H9 (cell line): ENCODE measurements at regions not wholly inside any gene's neighbourhood (a gene's known extent, or its start where the extent isn't known, plus 50 kb on each side); places are given as distances from the start of the nearest gene placed in this dataset.

Experiments used
- DNase-seq: peaks from one replicate; pipeline ENCODE4 v3.0.0-alpha.2; 2017
- H2AFZ ChIP-seq: one replicate; pipeline ENCODE4 v1.6.1; 2013; ENCODE audit warnings: mild to moderate bottlenecking, low read length, control low read depth, moderate library complexity
- H2AK5ac ChIP-seq: 2 replicates; pipeline ENCODE4 v1.6.1; 2013; ENCODE audit warnings: low read length, control low read depth, mixed read lengths; ENCODE audit not compliant: insufficient read length
- H2BK120ac ChIP-seq: one replicate; pipeline ENCODE4 v1.6.1; 2013; ENCODE audit warnings: low read depth, mild to moderate bottlenecking, low read length, control low read depth, inconsistent platforms; ENCODE audit not compliant: poor library complexity, severe bottlenecking
- H2BK12ac ChIP-seq: 2 replicates; pipeline ENCODE4 v1.6.1; 2013; ENCODE audit warnings: low read length, control low read depth, mixed read lengths, low read depth; ENCODE audit not compliant: insufficient read length
- H2BK15ac ChIP-seq: 2 replicates; pipeline ENCODE4 v1.6.1; 2013; ENCODE audit warnings: low read depth, low read length, control low read depth
- H2BK20ac ChIP-seq: one replicate; pipeline ENCODE4 v1.6.1; 2013; ENCODE audit warnings: low read depth, mild to moderate bottlenecking, low read length, control low read depth, inconsistent platforms; ENCODE audit not compliant: poor library complexity, severe bottlenecking
- H2BK5ac ChIP-seq: 2 replicates; pipeline ENCODE4 v1.6.1; 2013; ENCODE audit warnings: low read length, control low read depth, mixed read lengths; ENCODE audit not compliant: insufficient read length
- H3K14ac ChIP-seq: 2 replicates; pipeline ENCODE4 v1.6.1; 2013; ENCODE audit warnings: low read length, control low read depth; ENCODE audit not compliant: insufficient read depth
- H3K18ac ChIP-seq: 2 replicates; pipeline ENCODE4 v1.6.1; 2013; ENCODE audit warnings: low read depth, mild to moderate bottlenecking, mixed read lengths, low read length, control low read depth; ENCODE audit not compliant: insufficient read length
- H3K23ac ChIP-seq: 2 replicates; pipeline ENCODE4 v1.6.1; 2013; ENCODE audit warnings: low read length, control low read depth, mixed read lengths, low read depth; ENCODE audit not compliant: insufficient read length
- H3K23me2 ChIP-seq: 2 replicates; pipeline ENCODE4 v1.6.1; 2013; ENCODE audit warnings: low read depth, mild to moderate bottlenecking, mixed read lengths, low read length, control low read depth; ENCODE audit not compliant: insufficient read length, poor library complexity, severe bottlenecking
- H3K27ac ChIP-seq: 2 replicates; pipeline ENCODE4 v1.5.1; 2013; ENCODE audit warnings: low read length, control low read depth, mixed read lengths, low read depth; ENCODE audit not compliant: insufficient read length
- H3K27me3 ChIP-seq: 2 replicates; pipeline ENCODE4 v1.6.1; 2013; ENCODE audit warnings: low read length, control low read depth, inconsistent platforms; ENCODE audit not compliant: insufficient read depth
- H3K4ac ChIP-seq: 2 replicates; pipeline ENCODE4 v1.6.1; 2013; ENCODE audit warnings: low read depth, mild to moderate bottlenecking, control low read depth, inconsistent platforms, low read length, moderate library complexity
- H3K4me1 ChIP-seq: 2 replicates; pipeline ENCODE4 v1.6.1; 2013; ENCODE audit warnings: low read length, control low read depth, inconsistent platforms; ENCODE audit not compliant: insufficient read depth
- H3K4me2 ChIP-seq: 2 replicates; pipeline ENCODE4 v1.6.1; 2013; ENCODE audit warnings: low read length, control low read depth, mixed read lengths; ENCODE audit not compliant: insufficient read length, insufficient read depth
- H3K56ac ChIP-seq: 2 replicates; pipeline ENCODE4 v1.6.1; 2013; ENCODE audit warnings: low read depth, mild to moderate bottlenecking, mixed read lengths, low read length, control low read depth; ENCODE audit not compliant: insufficient read length
- H3K79me1 ChIP-seq: 2 replicates; pipeline ENCODE4 v1.6.1; 2013; ENCODE audit warnings: low read depth, mild to moderate bottlenecking, moderate library complexity, low read length, control low read depth, inconsistent platforms; ENCODE audit not compliant: insufficient read depth, poor library complexity, severe bottlenecking
- H3K79me2 ChIP-seq: 2 replicates; pipeline ENCODE4 v1.6.1; 2013; ENCODE audit warnings: low read length, control low read depth, inconsistent platforms; ENCODE audit not compliant: insufficient read depth
- H3K9ac ChIP-seq: 2 replicates; pipeline ENCODE4 v1.6.1; 2013; ENCODE audit warnings: low read length, control low read depth, mixed read lengths; ENCODE audit not compliant: insufficient read length; ENCODE audit errors: extremely low read depth
- H3K9me3 ChIP-seq: one replicate; pipeline ENCODE4 v1.6.1; 2013; ENCODE audit warnings: low read depth, low read length, inconsistent platforms; ENCODE audit not compliant: control insufficient read depth
- H3T11ph ChIP-seq: one replicate; pipeline ENCODE4 v1.6.1; 2013; ENCODE audit warnings: mild to moderate bottlenecking, low read length, control low read depth, inconsistent platforms
- H4K20me1 ChIP-seq: one replicate; pipeline ENCODE4 v1.6.1; 2013; ENCODE audit not compliant: control insufficient read depth, insufficient read length, insufficient read depth
- H4K5ac ChIP-seq: 2 replicates; pipeline ENCODE4 v1.6.1; 2013; ENCODE audit warnings: low read depth, mild to moderate bottlenecking, mixed read lengths, low read length, control low read depth; ENCODE audit not compliant: insufficient read length
- H4K8ac ChIP-seq: replicated peaks from 2 replicates; pipeline ENCODE4 v1.6.1; 2013; ENCODE audit warnings: low read length, control low read depth, mixed read lengths, low read depth; ENCODE audit not compliant: insufficient read length
- H4K91ac ChIP-seq: 2 replicates; pipeline ENCODE4 v1.6.1; 2013; ENCODE audit warnings: low read depth, mild to moderate bottlenecking, moderate library complexity, mixed read lengths, low read length, control low read depth; ENCODE audit not compliant: insufficient read length
- H3K27ac Mint-ChIP-seq, 3 experiments: 2 replicates in 2 of 3; 3 replicates in 1 of 3; pipeline ENCODE4 v1.8.0; 2020 to 2021; ENCODE audit warnings: mixed read lengths in 3 of 3, mild to moderate bottlenecking in 1 of 3, moderate library complexity in 1 of 3
- H3K27me3 Mint-ChIP-seq: 2 replicates; pipeline ENCODE4 v1.8.0; 2021; ENCODE audit warnings: low read depth, mild to moderate bottlenecking, moderate library complexity, mixed read lengths
- H3K36me3 Mint-ChIP-seq, 3 experiments: 2 replicates in 2 of 3; 3 replicates in 1 of 3; pipeline ENCODE4 v1.8.0; 2020 to 2021; ENCODE audit warnings: low read depth in 3 of 3, mixed read lengths in 3 of 3; ENCODE audit not compliant: insufficient read depth in 1 of 3
- H3K4me1 Mint-ChIP-seq, 2 experiments: 2 replicates each; pipeline ENCODE4 v1.8.0; 2020; ENCODE audit warnings: mixed read lengths in 2 of 2
- H3K4me3 Mint-ChIP-seq, 2 experiments: 2 replicates in 1 of 2; 3 replicates in 1 of 2; pipeline ENCODE4 v1.8.0; 2020 to 2021; ENCODE audit warnings: mild to moderate bottlenecking in 2 of 2, mixed read lengths in 2 of 2, moderate library complexity in 1 of 2
- H3K9me3 Mint-ChIP-seq, 2 experiments: 2 replicates in 1 of 2; 3 replicates in 1 of 2; pipeline ENCODE4 v1.8.0; 2020; ENCODE audit warnings: mild to moderate bottlenecking in 2 of 2, mixed read lengths in 2 of 2, moderate library complexity in 1 of 2
- CTCF ChIP-seq: fragments of 200-600 bp; sonication (generic); conservative IDR thresholded peaks from 3 replicates; pipeline ENCODE4 v1.8.0; 2021; ENCODE audit warnings: antibody characterized with exemption, mild to moderate bottlenecking
- WGBS: extraction: QIAGEN DNeasy Blood & Tissue Kit; methylation state at CpG from one replicate; pipeline ENCODE4 v1.1.7; 2013; ENCODE audit warnings: missing lambda C conversion rate, low lambda C conversion rate, mixed read lengths; ENCODE audit not compliant: insufficient read length; ENCODE audit errors: extremely low coverage; 5-methylcytosine and 5-hydroxymethylcytosine counted together

- Mint-ChIP-seq H3K36me3 (no peaks in the 10 kb centered on the region), H3K27me3 (peaks cover 2% of the 10 kb centered on the region; the same call in 1 of the 2 replicates), H3K4me3 (no peak overlapping the region), H3K9me3 (0 out of 5 replicates have a peak, but pooled peaks cover 4% of the 10 kb centered on the region in 2 experiments), H3K27ac (no peak overlapping the region), H3K4me1 (peaks cover 5% of the 10 kb centered on the region in 2 experiments; a peak in 2 of 4 replicates)
- Histone ChIP-seq H4K20me1 (no peaks in the 10 kb centered on the region), H4K8ac (no peak overlapping the region), H2AFZ (no peak overlapping the region), H2AK5ac (no peak overlapping the region), H3K9ac (no peak overlapping the region), H3K23ac (no peak overlapping the region), H3K56ac (no peak overlapping the region), H2BK20ac (no peak overlapping the region), H3K9me3 (no peaks in the 10 kb centered on the region), H2BK15ac (no peak overlapping the region), H4K91ac (no peak overlapping the region), H3K4me1 (no peaks in the 10 kb centered on the region), H3K27ac (no peak overlapping the region), H3K4ac (no peak overlapping the region), H2BK12ac (no peak overlapping the region), H3T11ph (no peak overlapping the region), H3K4me2 (no peak overlapping the region), H3K79me2 (no peaks in the 10 kb centered on the region), H2BK120ac (no peak overlapping the region), H3K79me1 (no peaks in the 10 kb centered on the region), H3K18ac (no peak overlapping the region), H4K5ac (no peak overlapping the region), H3K27me3 (no peaks in the 10 kb centered on the region), H2BK5ac (no peak overlapping the region), H3K14ac (no peak overlapping the region), H3K23me2 (no peaks in the 10 kb centered on the region)
- no peak for TF ChIP-seq CTCF
- DNase-seq, result no peak
- no CpG with 5 or more reads among the region's 5 CpGs for WGBS
Observed at GRCh38 chr10:63744060-63744941, 223.1 kb downstream of the REEP3 start.
